Heart left ventricle (tissue), 13 donors: ENCODE measurements at regions not wholly inside any gene's neighbourhood (a gene's known extent, or its start where the extent isn't known, plus 50 kb on each side); places are given as distances from the start of the nearest gene placed in this dataset.

ENCODE experiments used
- POLR2A ChIP-seq, 2 donors: fragments of 450-650 bp; IDR thresholded peaks; one replicate each; pipeline ENCODE4 v1.6.1; 2017; ENCODE audit warnings: antibody characterized with exemption in 2 of 2, mild to moderate bottlenecking in 2 of 2, moderate library complexity in 2 of 2
- TF ChIP-seq, protein P1 (sequence below), 12 donors: fragments of 200-600 bp; sonication (generic) in 4 of 12; IDR thresholded peaks; one replicate each; pipeline versions ENCODE4 v1.5.0 to v1.8.0; 2018 to 2022; ENCODE audit warnings: antibody characterized with exemption in 12 of 12, mild to moderate bottlenecking in 5 of 12
- donor health status: ischemic (EF 13 %, LVEDD 7.1; RV severe dilation, severe dysfunction).
- donor health status: DM: no; HTN: yes; CAD: no.
- donor health status: DM: no; HTN: no; CAD: no.
- donor health status: ischemic (EF 25% LVEDD 6.9; RV normal size, moderate dysfunction).
- donor health status: ischemic (EF 25% LVEDD 5.7; RV mildly dilated, moderate dysfunction).
- donor health status: ischemic (EF 35%, LVEDD 5.7; RV mildly dilated, moderate dysfunction).
- donor health status: nonischemic (EF 11% LVEDD 7.7; RV severe dilation, severe dysfunction).
- donor health status: DM: yes; HTN: yes; CAD: no.
- donor health status: PGD.
- donor health status: ischemic (EF 29% LVEDD 5.4; RV normal size, mild dysfunction).
- donor health status: nonischemic (EF 23%, LVEDD 6.1; RV moderate dilation, normal function).

DNA sequence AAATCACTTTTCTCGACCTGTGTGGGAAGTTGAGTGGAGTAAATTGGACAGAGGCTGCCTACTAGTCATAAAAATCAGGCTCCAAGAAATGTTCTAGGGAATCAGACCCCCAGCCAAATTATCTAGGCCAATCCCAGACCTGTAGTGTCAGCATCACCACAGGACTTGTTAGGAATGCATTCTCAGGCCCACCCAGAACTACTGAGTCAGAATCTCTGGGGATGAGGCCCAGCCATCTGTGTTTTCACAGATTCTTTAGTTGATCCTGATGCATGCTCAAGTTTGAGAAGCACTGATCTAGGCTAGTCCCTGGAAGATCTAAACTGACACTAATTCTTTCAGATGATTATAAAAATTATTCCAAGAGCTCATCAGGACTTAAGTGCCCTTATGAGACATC is 434.0 kb upstream of the MEIS1 start:
- TF ChIP-seq, protein P1, sequence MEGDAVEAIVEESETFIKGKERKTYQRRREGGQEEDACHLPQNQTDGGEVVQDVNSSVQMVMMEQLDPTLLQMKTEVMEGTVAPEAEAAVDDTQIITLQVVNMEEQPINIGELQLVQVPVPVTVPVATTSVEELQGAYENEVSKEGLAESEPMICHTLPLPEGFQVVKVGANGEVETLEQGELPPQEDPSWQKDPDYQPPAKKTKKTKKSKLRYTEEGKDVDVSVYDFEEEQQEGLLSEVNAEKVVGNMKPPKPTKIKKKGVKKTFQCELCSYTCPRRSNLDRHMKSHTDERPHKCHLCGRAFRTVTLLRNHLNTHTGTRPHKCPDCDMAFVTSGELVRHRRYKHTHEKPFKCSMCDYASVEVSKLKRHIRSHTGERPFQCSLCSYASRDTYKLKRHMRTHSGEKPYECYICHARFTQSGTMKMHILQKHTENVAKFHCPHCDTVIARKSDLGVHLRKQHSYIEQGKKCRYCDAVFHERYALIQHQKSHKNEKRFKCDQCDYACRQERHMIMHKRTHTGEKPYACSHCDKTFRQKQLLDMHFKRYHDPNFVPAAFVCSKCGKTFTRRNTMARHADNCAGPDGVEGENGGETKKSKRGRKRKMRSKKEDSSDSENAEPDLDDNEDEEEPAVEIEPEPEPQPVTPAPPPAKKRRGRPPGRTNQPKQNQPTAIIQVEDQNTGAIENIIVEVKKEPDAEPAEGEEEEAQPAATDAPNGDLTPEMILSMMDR (IDR thresholded peaks at IDR 0.05) = no peak
- TF ChIP-seq POLR2A (IDR thresholded peaks at IDR 0.05) = no peak
